BLaER1 (cell line): ENCODE measurements at regions not wholly inside any gene's neighbourhood (a gene's known extent, or its start where the extent isn't known, plus 50 kb on each side); places are given as distances from the start of the nearest gene placed in this dataset.

Experiments
- H3K27ac ChIP-seq: shearing (Covaris generic); formaldehyde crosslinking; 2 replicates; pipeline ENCODE4 v1.8.1; 2022
- H3K27me3 ChIP-seq: shearing (Covaris generic); formaldehyde crosslinking; 2 replicates; pipeline ENCODE4 v1.8.1; 2022
- H3K36me3 ChIP-seq: shearing (Covaris generic); formaldehyde crosslinking; 2 replicates; pipeline ENCODE4 v1.8.1; 2022
- H3K4me1 ChIP-seq: shearing (Covaris generic); formaldehyde crosslinking; 2 replicates; pipeline ENCODE4 v1.8.1; 2022
- H3K4me2 ChIP-seq: shearing (Covaris generic); formaldehyde crosslinking; 2 replicates; pipeline ENCODE4 v1.8.1; 2022
- H3K4me3 ChIP-seq: shearing (Covaris generic); formaldehyde crosslinking; 2 replicates; pipeline ENCODE4 v1.8.1; 2022
- H3K9ac ChIP-seq: shearing (Covaris generic); formaldehyde crosslinking; 2 replicates; pipeline ENCODE4 v1.8.1; 2022
- H3K9me3 ChIP-seq: shearing (Covaris generic); formaldehyde crosslinking; 2 replicates; pipeline ENCODE4 v1.8.1; 2022
- H4K20me1 ChIP-seq: shearing (Covaris generic); formaldehyde crosslinking; 2 replicates; pipeline ENCODE4 v1.8.1; 2022
- Cebpa-rat ChIP-seq: shearing (Covaris generic); IDR thresholded peaks from 2 replicates; pipeline ENCODE4 v1.8.1; 2022

DNA sequence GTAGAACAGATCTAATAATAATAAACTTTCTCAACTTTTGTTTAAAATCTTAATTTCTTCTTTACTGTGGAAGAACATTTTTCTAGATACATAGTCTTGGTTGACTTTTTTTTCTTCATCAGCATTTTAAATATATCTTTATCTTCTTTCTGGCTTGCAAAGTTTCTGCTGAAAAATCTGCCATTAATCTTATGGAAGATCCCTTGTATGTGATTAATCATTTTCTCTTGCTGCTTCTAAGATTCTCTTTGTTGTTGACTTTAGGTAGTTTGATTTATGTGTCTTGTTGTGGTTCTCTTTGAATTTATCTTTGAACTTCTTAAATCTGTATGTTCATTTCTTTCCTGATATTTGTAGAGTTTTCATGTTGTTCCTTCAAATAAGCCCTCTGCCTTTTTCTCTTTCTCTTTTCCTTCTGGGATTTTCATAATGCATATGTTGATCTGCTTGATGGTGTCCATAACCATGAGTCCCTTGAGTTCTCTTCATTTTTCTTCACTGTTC lies 657.6 kb upstream of the CXADR start:
- H3K4me2 ChIP-seq = no peak overlapping the region
- H3K9ac ChIP-seq = no peak overlapping the region
- no peaks in the 10 kb centered on the region for H3K27me3 ChIP-seq
- no peak overlapping the region for H3K4me3 ChIP-seq
- no peak overlapping the region for H3K27ac ChIP-seq
- no peak for TF ChIP-seq Cebpa-rat
- H3K9me3 ChIP-seq = no peaks in the 10 kb centered on the region
- H3K4me1 ChIP-seq = no peaks in the 10 kb centered on the region
- H4K20me1 ChIP-seq = no peaks in the 10 kb centered on the region
- no peaks in the 10 kb centered on the region for H3K36me3 ChIP-seq

DNA sequence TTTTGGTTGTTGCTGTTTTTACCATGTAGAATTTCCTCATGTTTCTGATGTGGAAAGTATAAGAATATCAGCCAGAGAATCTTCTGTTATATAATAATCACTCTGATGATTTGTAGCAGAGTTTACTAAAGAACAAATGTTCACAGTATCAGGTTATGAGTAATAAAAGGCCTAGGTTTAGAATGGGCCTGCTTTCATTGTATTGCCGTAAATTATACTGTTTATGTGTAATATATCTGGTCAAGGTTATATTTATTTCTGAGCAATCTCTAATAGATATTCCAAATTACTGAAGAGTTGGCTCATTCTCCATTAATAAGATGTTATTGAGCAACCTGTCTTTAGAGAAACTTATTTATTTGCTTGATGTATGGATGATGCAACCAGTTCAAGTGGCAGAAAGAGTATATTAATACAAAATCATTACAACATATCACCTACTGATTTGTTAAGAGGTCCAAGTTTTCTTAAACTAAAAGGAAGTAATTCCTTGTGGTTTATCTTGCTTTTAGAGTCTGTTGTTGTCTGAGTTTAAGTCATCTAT lies 649.4 kb upstream of the CXADR start:
- Histone ChIP-seq H3K4me3 (no peak overlapping the region), H3K36me3 (no peaks in the 10 kb centered on the region), H3K9ac (no peak overlapping the region), H3K27ac (no peak overlapping the region), H3K27me3 (no peaks in the 10 kb centered on the region), H3K4me1 (no peaks in the 10 kb centered on the region), H4K20me1 (no peaks in the 10 kb centered on the region), H3K9me3 (no peaks in the 10 kb centered on the region), H3K4me2 (no peak overlapping the region)
- TF ChIP-seq Cebpa-rat = no peak

- Histone ChIP-seq H3K9ac (no peak overlapping the region), H3K27me3 (no peaks in the 10 kb centered on the region), H3K4me1 (no peaks in the 10 kb centered on the region), H3K9me3 (no peaks in the 10 kb centered on the region), H3K36me3 (no peaks in the 10 kb centered on the region), H3K4me2 (no peak overlapping the region), H4K20me1 (no peaks in the 10 kb centered on the region), H3K4me3 (no peak overlapping the region), H3K27ac (no peak overlapping the region)
- no peak for TF ChIP-seq Cebpa-rat
Measured at GRCh38 chr21:16863908-16864307, 648.9 kb upstream of the CXADR start.

GRCh38 chr21:16865632-16866031 lies 647.2 kb upstream of the CXADR start:
- no peaks in the 10 kb centered on the region for H3K9me3 ChIP-seq
- no peaks in the 10 kb centered on the region for H3K27me3 ChIP-seq
- H3K4me3 ChIP-seq = no peak overlapping the region
- H3K9ac ChIP-seq = no peak overlapping the region
- H3K27ac ChIP-seq = no peak overlapping the region
- TF ChIP-seq Cebpa-rat = no peak
- no peaks in the 10 kb centered on the region for H3K36me3 ChIP-seq
- H4K20me1 ChIP-seq = no peaks in the 10 kb centered on the region
- no peak overlapping the region for H3K4me2 ChIP-seq
- H3K4me1 ChIP-seq = no peaks in the 10 kb centered on the region

GRCh38 chr21:16866851-16867250 lies 646.0 kb upstream of the CXADR start:
- Histone ChIP-seq H3K36me3 (no peaks in the 10 kb centered on the region), H3K4me3 (no peak overlapping the region), H3K27ac (no peak overlapping the region), H3K4me1 (no peaks in the 10 kb centered on the region), H4K20me1 (no peaks in the 10 kb centered on the region), H3K9ac (no peak overlapping the region), H3K9me3 (no peaks in the 10 kb centered on the region), H3K27me3 (no peaks in the 10 kb centered on the region), H3K4me2 (no peak overlapping the region)
- TF ChIP-seq Cebpa-rat = no peak

DNA sequence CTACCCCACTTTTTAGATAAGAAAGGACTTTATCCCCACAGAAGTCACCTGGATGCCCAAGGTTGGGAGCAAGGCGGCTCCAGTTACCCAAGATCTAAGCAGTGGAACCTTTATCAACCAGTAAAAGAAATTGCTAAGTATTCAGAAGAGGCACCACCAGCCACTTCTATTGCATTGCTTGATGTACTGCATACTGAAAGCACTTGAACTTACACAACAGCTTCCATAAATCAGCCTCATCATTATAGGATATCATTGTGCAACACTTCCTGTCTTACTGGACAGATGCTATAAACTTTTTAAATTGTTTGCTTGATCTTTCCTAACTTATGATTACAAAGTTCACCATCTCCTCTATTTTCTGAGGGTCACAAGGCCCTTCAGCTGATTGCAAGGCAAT lies 642.7 kb upstream of the CXADR start:
- Histone ChIP-seq H4K20me1 (no peaks in the 10 kb centered on the region), H3K27me3 (no peaks in the 10 kb centered on the region), H3K9me3 (no peaks in the 10 kb centered on the region), H3K27ac (no peak overlapping the region), H3K4me2 (no peak overlapping the region), H3K4me1 (no peaks in the 10 kb centered on the region), H3K4me3 (no peak overlapping the region), H3K9ac (no peak overlapping the region), H3K36me3 (no peaks in the 10 kb centered on the region)
- no peak for TF ChIP-seq Cebpa-rat

DNA sequence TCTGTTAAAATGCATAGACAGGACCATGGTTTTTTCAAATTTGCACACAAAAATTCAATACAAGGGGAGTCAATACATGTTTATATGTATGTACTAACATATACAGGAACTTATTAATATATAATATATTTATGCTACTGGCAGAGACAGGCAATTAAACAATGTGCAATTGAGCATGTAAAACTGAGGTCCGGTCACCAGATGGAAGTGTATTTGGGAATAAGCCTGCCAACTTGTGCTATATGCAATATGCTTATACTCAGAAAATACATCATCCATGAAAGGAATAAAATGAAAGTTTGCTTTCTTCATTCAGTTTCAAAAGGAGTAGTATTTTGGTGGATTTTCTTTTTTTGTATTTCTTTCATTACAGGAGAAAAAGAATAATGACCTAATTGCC lies 640.2 kb upstream of the CXADR start:
- H3K4me3 ChIP-seq = no peak overlapping the region
- no peaks in the 10 kb centered on the region for H4K20me1 ChIP-seq
- no peak overlapping the region for H3K27ac ChIP-seq
- H3K9me3 ChIP-seq = no peaks in the 10 kb centered on the region
- TF ChIP-seq Cebpa-rat = no peak
- no peaks in the 10 kb centered on the region for H3K4me1 ChIP-seq
- H3K4me2 ChIP-seq = no peak overlapping the region
- no peak overlapping the region for H3K9ac ChIP-seq
- no peaks in the 10 kb centered on the region for H3K27me3 ChIP-seq
- no peaks in the 10 kb centered on the region for H3K36me3 ChIP-seq

GRCh38 chr21:16873176-16873575 lies 639.7 kb upstream of the CXADR start:
- Histone ChIP-seq H3K4me2 (no peak overlapping the region), H3K4me1 (no peaks in the 10 kb centered on the region), H3K36me3 (no peaks in the 10 kb centered on the region), H4K20me1 (no peaks in the 10 kb centered on the region), H3K27ac (no peak overlapping the region), H3K4me3 (no peak overlapping the region), H3K27me3 (no peaks in the 10 kb centered on the region), H3K9ac (no peak overlapping the region), H3K9me3 (no peaks in the 10 kb centered on the region)
- no peak for TF ChIP-seq Cebpa-rat

DNA sequence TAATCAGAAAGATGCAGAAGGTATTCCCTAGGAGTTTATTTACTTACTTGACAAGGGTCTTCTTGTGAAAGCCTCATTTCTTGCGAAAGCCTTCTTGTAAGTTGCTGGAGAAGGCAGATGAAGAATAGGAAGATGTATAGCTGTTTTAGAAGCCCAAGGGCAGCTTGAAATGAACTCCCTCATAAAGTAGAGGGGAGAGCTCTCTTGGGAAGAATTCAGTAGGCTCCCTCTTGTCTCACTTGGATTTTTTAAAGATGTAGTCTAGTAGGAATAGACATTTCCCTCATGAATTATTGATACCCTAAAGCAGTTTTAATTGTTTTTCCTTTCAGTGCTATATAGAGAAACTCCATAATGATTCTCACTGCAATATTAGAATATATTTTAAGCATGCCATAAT lies 639.2 kb upstream of the CXADR start:
- TF ChIP-seq Cebpa-rat = no peak
- H3K9ac ChIP-seq = no peak overlapping the region
- H3K4me3 ChIP-seq = no peak overlapping the region
- H3K36me3 ChIP-seq = no peaks in the 10 kb centered on the region
- H3K27me3 ChIP-seq = no peaks in the 10 kb centered on the region
- no peaks in the 10 kb centered on the region for H4K20me1 ChIP-seq
- no peak overlapping the region for H3K4me2 ChIP-seq
- no peaks in the 10 kb centered on the region for H3K9me3 ChIP-seq
- no peaks in the 10 kb centered on the region for H3K4me1 ChIP-seq
- no peak overlapping the region for H3K27ac ChIP-seq

GRCh38 chr21:16879479-16879878 lies 633.4 kb upstream of the CXADR start:
- H3K9me3 ChIP-seq = no peaks in the 10 kb centered on the region
- no peak overlapping the region for H3K9ac ChIP-seq
- no peaks in the 10 kb centered on the region for H3K4me1 ChIP-seq
- no peak overlapping the region for H3K27ac ChIP-seq
- H3K4me2 ChIP-seq = no peak overlapping the region
- H4K20me1 ChIP-seq = no peaks in the 10 kb centered on the region
- H3K36me3 ChIP-seq = no peaks in the 10 kb centered on the region
- no peaks in the 10 kb centered on the region for H3K27me3 ChIP-seq
- no peak for TF ChIP-seq Cebpa-rat
- H3K4me3 ChIP-seq = no peak overlapping the region

DNA sequence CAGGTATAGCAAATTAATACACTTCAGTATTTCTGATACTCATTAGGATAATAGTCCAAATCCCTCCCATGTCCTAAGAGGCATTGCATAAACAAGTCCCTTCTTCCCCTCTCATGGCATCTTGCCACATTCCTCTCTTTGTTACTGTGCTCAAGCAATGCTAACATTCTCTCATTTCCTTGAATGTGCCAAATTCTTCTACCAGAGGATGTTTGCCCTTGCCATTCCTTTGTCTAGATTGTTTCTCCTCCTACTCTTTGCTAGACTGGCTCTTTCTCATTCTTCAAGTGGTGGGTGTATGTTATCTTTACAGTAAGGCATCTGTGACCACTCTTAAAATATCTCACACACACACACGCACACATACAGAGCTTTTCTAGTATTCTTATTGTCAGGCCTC lies 621.0 kb upstream of the CXADR start:
- Histone ChIP-seq H3K27me3 (no peaks in the 10 kb centered on the region), H4K20me1 (no peaks in the 10 kb centered on the region), H3K4me2 (no peak overlapping the region), H3K9me3 (peaks cover 5% of the 10 kb centered on the region; the same call in 1 of the 2 replicates), H3K4me3 (no peak overlapping the region), H3K36me3 (no peaks in the 10 kb centered on the region), H3K4me1 (no peaks in the 10 kb centered on the region), H3K27ac (no peak overlapping the region), H3K9ac (no peak overlapping the region)
- TF ChIP-seq Cebpa-rat = no peak
